Calu3 (cell line): ENCODE measurements at regions not wholly inside any gene's neighbourhood (a gene's known extent, or its start where the extent isn't known, plus 50 kb on each side); places are given as distances from the start of the nearest gene placed in this dataset.

Source experiments
- BruUV-seq: library from RNA; stranded (reverse); fragments of 400-500 nt; replicated peaks from 2 replicates; lab custom pipeline; 2021; lab: Mats Ljungman, UMichigan
- CTCF ChIA-PET: fragments of 300-600 bp; sonication (Branson Sonifier 250); formaldehyde crosslinking; loops from one replicate; lab custom pipeline; 2022; ENCODE audit warnings: antibody characterized with exemption; lab: Charles Lee
- DNase-seq: peaks from one replicate; pipeline ENCODE4 v3.0.0; 2022
- H3K27ac Mint-ChIP-seq: one replicate; pipeline ENCODE4 v1.8.0; 2022; ENCODE audit warnings: mixed read lengths; ENCODE audit not compliant: unreplicated experiment
- H3K27me3 Mint-ChIP-seq: one replicate; pipeline ENCODE4 v1.8.0; 2022; ENCODE audit warnings: mixed read lengths; ENCODE audit not compliant: unreplicated experiment
- H3K36me3 Mint-ChIP-seq: one replicate; pipeline ENCODE4 v1.8.0; 2022; ENCODE audit warnings: mild to moderate bottlenecking, moderate library complexity, mixed read lengths; ENCODE audit not compliant: insufficient read depth, unreplicated experiment
- H3K4me1 Mint-ChIP-seq: one replicate; pipeline ENCODE4 v1.8.0; 2022; ENCODE audit warnings: mild to moderate bottlenecking, low read depth, mixed read lengths; ENCODE audit not compliant: unreplicated experiment
- H3K4me3 Mint-ChIP-seq: one replicate; pipeline ENCODE4 v1.8.0; 2022; ENCODE audit warnings: mild to moderate bottlenecking, low read depth, moderate library complexity, mixed read lengths; ENCODE audit not compliant: unreplicated experiment
- H3K9me3 Mint-ChIP-seq: one replicate; pipeline ENCODE4 v1.8.0; 2022; ENCODE audit warnings: low read depth, mixed read lengths; ENCODE audit not compliant: unreplicated experiment
- intact Hi-C: fragments of 100-400 bp; cut with micrococcal nuclease; formaldehyde crosslinking; loops from one replicate; pipeline ENCODE4 v1.10.0; 2022; ENCODE audit not compliant: unreplicated experiment
- TF ChIP-seq, protein P1 (sequence below): fragments of 200-600 bp; IDR thresholded peaks from one replicate; pipeline ENCODE4 v1.8.0; 2022; ENCODE audit warnings: antibody characterized with exemption; ENCODE audit not compliant: unreplicated experiment

GRCh38 chr6:109261811-109262210 lies 120.5 kb downstream of the CD164 start:
- no peaks in the 10 kb centered on the region for H3K9me3 Mint-ChIP-seq
- DNase-seq = no peak
- no peaks in the 10 kb centered on the region for H3K36me3 Mint-ChIP-seq
- H3K4me1 Mint-ChIP-seq = no peaks in the 10 kb centered on the region
- no peak overlapping the region for H3K27ac Mint-ChIP-seq
- CTCF ChIA-PET = no interaction called here
- H3K27me3 Mint-ChIP-seq = peaks cover 17% of the 10 kb centered on the region
- intact Hi-C loops = no loop called here
- TF ChIP-seq, protein P1, sequence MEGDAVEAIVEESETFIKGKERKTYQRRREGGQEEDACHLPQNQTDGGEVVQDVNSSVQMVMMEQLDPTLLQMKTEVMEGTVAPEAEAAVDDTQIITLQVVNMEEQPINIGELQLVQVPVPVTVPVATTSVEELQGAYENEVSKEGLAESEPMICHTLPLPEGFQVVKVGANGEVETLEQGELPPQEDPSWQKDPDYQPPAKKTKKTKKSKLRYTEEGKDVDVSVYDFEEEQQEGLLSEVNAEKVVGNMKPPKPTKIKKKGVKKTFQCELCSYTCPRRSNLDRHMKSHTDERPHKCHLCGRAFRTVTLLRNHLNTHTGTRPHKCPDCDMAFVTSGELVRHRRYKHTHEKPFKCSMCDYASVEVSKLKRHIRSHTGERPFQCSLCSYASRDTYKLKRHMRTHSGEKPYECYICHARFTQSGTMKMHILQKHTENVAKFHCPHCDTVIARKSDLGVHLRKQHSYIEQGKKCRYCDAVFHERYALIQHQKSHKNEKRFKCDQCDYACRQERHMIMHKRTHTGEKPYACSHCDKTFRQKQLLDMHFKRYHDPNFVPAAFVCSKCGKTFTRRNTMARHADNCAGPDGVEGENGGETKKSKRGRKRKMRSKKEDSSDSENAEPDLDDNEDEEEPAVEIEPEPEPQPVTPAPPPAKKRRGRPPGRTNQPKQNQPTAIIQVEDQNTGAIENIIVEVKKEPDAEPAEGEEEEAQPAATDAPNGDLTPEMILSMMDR = no peak
- H3K4me3 Mint-ChIP-seq = no peak overlapping the region
- no TSS peak for BruUV-seq

- TF ChIP-seq, protein P1 = no peak
- no peaks in the 10 kb centered on the region for H3K4me1 Mint-ChIP-seq
- intact Hi-C loops = no loop called here
- H3K27me3 Mint-ChIP-seq = peaks cover 17% of the 10 kb centered on the region
- no peak for DNase-seq
- no peaks in the 10 kb centered on the region for H3K36me3 Mint-ChIP-seq
- CTCF ChIA-PET = no interaction called here
- H3K27ac Mint-ChIP-seq = no peak overlapping the region
- H3K9me3 Mint-ChIP-seq = no peaks in the 10 kb centered on the region
- no peak overlapping the region for H3K4me3 Mint-ChIP-seq
- no TSS peak for BruUV-seq
Observed at GRCh38 chr6:109260701-109261100, 121.6 kb downstream of the CD164 start.

GRCh38 chr6:109260126-109260525 lies 122.1 kb downstream of the CD164 start:
- no peak overlapping the region for H3K4me3 Mint-ChIP-seq
- no peaks in the 10 kb centered on the region for H3K9me3 Mint-ChIP-seq
- no TSS peak for BruUV-seq
- CTCF ChIA-PET = no interaction called here
- H3K36me3 Mint-ChIP-seq = no peaks in the 10 kb centered on the region
- no peaks in the 10 kb centered on the region for H3K4me1 Mint-ChIP-seq
- H3K27me3 Mint-ChIP-seq = peaks cover 17% of the 10 kb centered on the region
- TF ChIP-seq, protein P1 = no peak
- no peak for DNase-seq
- intact Hi-C loops = no loop called here
- no peak overlapping the region for H3K27ac Mint-ChIP-seq

DNA sequence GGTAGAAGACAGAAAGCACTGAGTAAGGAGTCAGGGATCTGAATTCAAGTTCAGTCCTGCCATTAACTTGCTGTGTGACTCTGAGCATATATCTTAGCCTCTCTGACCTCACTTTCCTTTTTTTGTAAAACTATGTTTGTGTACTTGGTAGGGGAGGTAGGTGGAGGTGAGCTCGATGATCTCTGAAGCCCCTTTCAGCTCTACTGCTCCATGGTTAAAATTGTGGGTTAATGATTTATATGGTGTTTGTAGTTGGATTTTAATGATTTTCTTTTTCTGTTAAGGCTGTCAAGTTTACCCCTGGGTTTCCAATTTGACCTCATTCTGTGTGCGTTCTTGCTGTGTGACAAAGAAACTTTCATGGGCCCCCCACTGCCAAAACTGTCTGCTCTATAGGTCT lies 124.1 kb downstream of the CD164 start:
- CTCF ChIA-PET = interaction anchor here (1.5 kb wide), 1 partner anchor 27 kb away, joined by 3 read pairs; no protein-coding TSS in a partner anchor
- intact Hi-C loops = no loop called here
- BruUV-seq = no TSS peak
- no peak for DNase-seq
- no peaks in the 10 kb centered on the region for H3K36me3 Mint-ChIP-seq
- H3K27ac Mint-ChIP-seq = no peak overlapping the region
- no peaks in the 10 kb centered on the region for H3K9me3 Mint-ChIP-seq
- H3K27me3 Mint-ChIP-seq = peaks cover under 1% of the 10 kb centered on the region
- H3K4me1 Mint-ChIP-seq = peaks cover 8% of the 10 kb centered on the region
- TF ChIP-seq, protein P1 = no peak
- no peak overlapping the region for H3K4me3 Mint-ChIP-seq
